ENCODE measurements at regions not wholly inside any gene's neighbourhood (a gene's known extent, or its start where the extent isn't known, plus 50 kb on each side); places are given as distances from the start of the nearest gene placed in this dataset.

- no peaks in the 10 kb centered on the region for H3K4me1 ChIP-seq (replicated peaks in 1 of 2)
- no peaks in the 10 kb centered on the region for H3K9me3 ChIP-seq (replicated peaks in 1 of 3)
- 53 to 67% (median 56%) methylated on average over 4 of the region's 4 CpGs for WGBS, 4 donors
- H3K27me3 ChIP-seq: no peaks in the 10 kb centered on the region
- no peak overlapping the region for H3K4me3 ChIP-seq
- TF ChIP-seq, protein P1, sequence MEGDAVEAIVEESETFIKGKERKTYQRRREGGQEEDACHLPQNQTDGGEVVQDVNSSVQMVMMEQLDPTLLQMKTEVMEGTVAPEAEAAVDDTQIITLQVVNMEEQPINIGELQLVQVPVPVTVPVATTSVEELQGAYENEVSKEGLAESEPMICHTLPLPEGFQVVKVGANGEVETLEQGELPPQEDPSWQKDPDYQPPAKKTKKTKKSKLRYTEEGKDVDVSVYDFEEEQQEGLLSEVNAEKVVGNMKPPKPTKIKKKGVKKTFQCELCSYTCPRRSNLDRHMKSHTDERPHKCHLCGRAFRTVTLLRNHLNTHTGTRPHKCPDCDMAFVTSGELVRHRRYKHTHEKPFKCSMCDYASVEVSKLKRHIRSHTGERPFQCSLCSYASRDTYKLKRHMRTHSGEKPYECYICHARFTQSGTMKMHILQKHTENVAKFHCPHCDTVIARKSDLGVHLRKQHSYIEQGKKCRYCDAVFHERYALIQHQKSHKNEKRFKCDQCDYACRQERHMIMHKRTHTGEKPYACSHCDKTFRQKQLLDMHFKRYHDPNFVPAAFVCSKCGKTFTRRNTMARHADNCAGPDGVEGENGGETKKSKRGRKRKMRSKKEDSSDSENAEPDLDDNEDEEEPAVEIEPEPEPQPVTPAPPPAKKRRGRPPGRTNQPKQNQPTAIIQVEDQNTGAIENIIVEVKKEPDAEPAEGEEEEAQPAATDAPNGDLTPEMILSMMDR (IDR thresholded peaks at IDR 0.05): no peak
- no peak for TF ChIP-seq POLR2A (IDR thresholded peaks at IDR 0.05)
- no peak overlapping the region for H3K27ac ChIP-seq
- H3K36me3 ChIP-seq (replicated peaks in 1 of 2): no peaks in the 10 kb centered on the region
- intact Hi-C loops (cut with DNase I): no loop called here
- peak in 1 of 7 donors; percentile 3 for DNase-seq
These were observed 91.7 kb downstream of the SMIM20 start for GRCh38 chr4:26005764-26006163.

DNA sequence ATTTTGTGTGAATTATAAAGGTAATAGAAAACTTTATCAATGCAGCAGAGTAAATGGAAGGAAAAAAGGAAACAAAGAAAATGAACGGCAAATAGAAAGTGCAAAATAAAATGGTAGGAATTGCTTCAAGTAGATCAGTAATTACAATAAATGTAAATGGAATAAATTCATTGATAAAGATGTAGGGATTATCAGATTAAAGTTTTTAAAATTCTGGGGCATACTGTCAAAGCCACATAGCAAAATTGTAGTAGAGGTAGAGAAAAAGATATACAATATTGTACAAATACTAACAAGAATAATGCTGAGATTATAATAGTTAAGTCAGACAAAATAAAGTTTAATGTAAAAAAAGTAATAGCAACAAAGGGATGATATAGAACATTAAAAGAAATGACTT, 94.7 kb downstream of the SMIM20 start:
- TF ChIP-seq, protein P1 (IDR thresholded peaks at IDR 0.05): no peak
- no peak for TF ChIP-seq POLR2A (IDR thresholded peaks at IDR 0.05)
- no peaks in the 10 kb centered on the region for H3K9me3 ChIP-seq (replicated peaks in 1 of 3)
- intact Hi-C loops (cut with DNase I): no loop called here
- DNase-seq: no peak
- H3K27me3 ChIP-seq: no peaks in the 10 kb centered on the region
- 0% methylated on average over 1 of the region's 1 CpG for WGBS, 4 donors
- no peak overlapping the region for H3K4me3 ChIP-seq
- no peak overlapping the region for H3K27ac ChIP-seq
- no peaks in the 10 kb centered on the region for H3K4me1 ChIP-seq (replicated peaks in 1 of 2)
- H3K36me3 ChIP-seq (replicated peaks in 1 of 2): no peaks in the 10 kb centered on the region

GRCh38 chr4:26009502-26009901, 95.5 kb downstream of the SMIM20 start:
- 65 to 78% (median 73%) methylated on average over 3 of the region's 3 CpGs for WGBS, 4 donors
- Histone ChIP-seq H3K9me3 (replicated peaks in 1 of 3) (no peaks in the 10 kb centered on the region), H3K27me3 (no peaks in the 10 kb centered on the region), H3K36me3 (replicated peaks in 1 of 2) (no peaks in the 10 kb centered on the region), H3K27ac (no peak overlapping the region), H3K4me1 (replicated peaks in 1 of 2) (no peaks in the 10 kb centered on the region), H3K4me3 (no peak overlapping the region)
- intact Hi-C loops (cut with DNase I): no loop called here
- TF ChIP-seq, protein P1 (IDR thresholded peaks at IDR 0.05): no peak
- no peak for TF ChIP-seq POLR2A (IDR thresholded peaks at IDR 0.05)
- DNase-seq: no peak

DNA sequence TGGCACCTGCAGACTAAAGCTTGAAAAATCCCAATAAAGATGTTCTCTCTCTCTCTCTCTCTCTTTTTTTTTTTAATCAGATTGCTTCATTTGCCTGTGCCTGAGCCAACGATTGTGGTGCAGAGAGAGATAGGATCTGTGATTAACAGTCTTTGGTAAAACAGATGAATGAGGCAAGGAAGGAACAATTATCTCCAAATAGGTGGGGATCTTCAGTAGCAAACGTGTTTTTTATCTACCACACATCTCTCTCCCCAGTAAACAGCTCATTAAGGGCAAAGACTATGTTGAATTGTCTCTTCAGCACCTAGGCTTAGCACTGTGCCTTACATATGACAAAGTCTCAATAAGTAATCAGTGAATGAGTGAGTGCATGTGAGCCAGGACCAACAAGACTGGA, 96.3 kb downstream of the SMIM20 start:
- Histone ChIP-seq H3K4me3 (no peak overlapping the region), H3K36me3 (replicated peaks in 1 of 2) (no peaks in the 10 kb centered on the region), H3K27me3 (no peaks in the 10 kb centered on the region), H3K4me1 (replicated peaks in 1 of 2) (no peaks in the 10 kb centered on the region), H3K9me3 (replicated peaks in 1 of 3) (no peaks in the 10 kb centered on the region), H3K27ac (no peak overlapping the region)
- intact Hi-C loops (cut with DNase I): no loop called here
- no peak for TF ChIP-seq POLR2A (IDR thresholded peaks at IDR 0.05)
- TF ChIP-seq, protein P1 (IDR thresholded peaks at IDR 0.05): no peak
- WGBS, 4 donors: 17 to 41% (median 39%) methylated on average over 2 of the region's 2 CpGs
- DNase-seq: no peak
